NOMO-1 treated with DMSO at 0.1 percent for 48 hours (cell line): ENCODE measurements at regions not wholly inside any gene's neighbourhood (a gene's known extent, or its start where the extent isn't known, plus 50 kb on each side); places are given as distances from the start of the nearest gene placed in this dataset.

Experiments
- DNase-seq: peaks from one replicate; lab custom pipeline; 2025; ENCODE audit not compliant: unreplicated experiment; lab: John Stamatoyannopoulos, UW

- DNase-seq = no peak
Observed at GRCh38 chr13:21757763-21758162, 86.9 kb downstream of the FGF9 start.

- DNase-seq = no peak
Observed at GRCh38 chr13:21758441-21758840, 87.6 kb downstream of the FGF9 start.

- DNase-seq = no peak
Observed at GRCh38 chr13:21759463-21759862, 88.6 kb downstream of the FGF9 start.

GRCh38 chr13:21759911-21760310 lies 89.0 kb downstream of the FGF9 start:
- no peak for DNase-seq

GRCh38 chr13:21761770-21762169 lies 90.9 kb downstream of the FGF9 start:
- DNase-seq = no peak

- DNase-seq = no peak
Observed at GRCh38 chr13:21762512-21762911, 91.6 kb downstream of the FGF9 start.

GRCh38 chr13:21767032-21767431 lies 96.2 kb downstream of the FGF9 start:
- DNase-seq = no peak

- no peak for DNase-seq
Observed at GRCh38 chr13:21771075-21771474, 100.2 kb downstream of the FGF9 start.

- DNase-seq = no peak
Observed at GRCh38 chr13:21777166-21777565, 106.3 kb downstream of the FGF9 start.

- no peak for DNase-seq
Observed at GRCh38 chr13:21777813-21778212, 106.9 kb downstream of the FGF9 start.

GRCh38 chr13:21782736-21783135 lies 111.9 kb downstream of the FGF9 start:
- no peak for DNase-seq

GRCh38 chr13:21785990-21786389 lies 115.1 kb downstream of the FGF9 start:
- DNase-seq = no peak

GRCh38 chr13:21796066-21796465 lies 125.2 kb downstream of the FGF9 start:
- no peak for DNase-seq

- no peak for DNase-seq
Observed at GRCh38 chr13:21796775-21797514, 126.1 kb downstream of the FGF9 start.

- no peak for DNase-seq
Observed at GRCh38 chr13:21797736-21798135, 126.9 kb downstream of the FGF9 start.

GRCh38 chr13:21798181-21798580 lies 127.3 kb downstream of the FGF9 start:
- no peak for DNase-seq

GRCh38 chr13:21799671-21800070 lies 128.8 kb downstream of the FGF9 start:
- DNase-seq = no peak

- DNase-seq = peak; percentile 36
Observed at GRCh38 chr13:21800837-21801616, 130.2 kb downstream of the FGF9 start.

GRCh38 chr13:21805733-21806132 lies 134.9 kb downstream of the FGF9 start:
- DNase-seq = no peak

GRCh38 chr13:21812192-21812626 lies 141.3 kb downstream of the FGF9 start:
- DNase-seq = no peak

- no peak for DNase-seq
Observed at GRCh38 chr13:21813110-21813509, 142.2 kb downstream of the FGF9 start.

GRCh38 chr13:21813844-21814243 lies 143.0 kb downstream of the FGF9 start:
- no peak for DNase-seq
